ENCODE measurements at regions not wholly inside any gene's neighbourhood (a gene's known extent, or its start where the extent isn't known, plus 50 kb on each side); places are given as distances from the start of the nearest gene placed in this dataset.

- TF ChIP-seq, protein P1, sequence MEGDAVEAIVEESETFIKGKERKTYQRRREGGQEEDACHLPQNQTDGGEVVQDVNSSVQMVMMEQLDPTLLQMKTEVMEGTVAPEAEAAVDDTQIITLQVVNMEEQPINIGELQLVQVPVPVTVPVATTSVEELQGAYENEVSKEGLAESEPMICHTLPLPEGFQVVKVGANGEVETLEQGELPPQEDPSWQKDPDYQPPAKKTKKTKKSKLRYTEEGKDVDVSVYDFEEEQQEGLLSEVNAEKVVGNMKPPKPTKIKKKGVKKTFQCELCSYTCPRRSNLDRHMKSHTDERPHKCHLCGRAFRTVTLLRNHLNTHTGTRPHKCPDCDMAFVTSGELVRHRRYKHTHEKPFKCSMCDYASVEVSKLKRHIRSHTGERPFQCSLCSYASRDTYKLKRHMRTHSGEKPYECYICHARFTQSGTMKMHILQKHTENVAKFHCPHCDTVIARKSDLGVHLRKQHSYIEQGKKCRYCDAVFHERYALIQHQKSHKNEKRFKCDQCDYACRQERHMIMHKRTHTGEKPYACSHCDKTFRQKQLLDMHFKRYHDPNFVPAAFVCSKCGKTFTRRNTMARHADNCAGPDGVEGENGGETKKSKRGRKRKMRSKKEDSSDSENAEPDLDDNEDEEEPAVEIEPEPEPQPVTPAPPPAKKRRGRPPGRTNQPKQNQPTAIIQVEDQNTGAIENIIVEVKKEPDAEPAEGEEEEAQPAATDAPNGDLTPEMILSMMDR (IDR thresholded peaks at IDR 0.05; ENCODE audit: low read depth, low read length), result no peak
- no peak for TF ChIP-seq POLR2A (IDR thresholded peaks at IDR 0.05; ENCODE audit: extremely low read depth, insufficient read length)
These were observed 573.0 kb downstream of the GALR1 start for GRCh38 chr18:77822632-77823031.
